ENCODE measurements at regions not wholly inside any gene's neighbourhood (a gene's known extent, or its start where the extent isn't known, plus 50 kb on each side); places are given as distances from the start of the nearest gene placed in this dataset.
A peak's percentile ranks its signal among the peaks of the same experiment; 100 is the strongest.
"Not testable (repeated sequence)": the region's sequence is repeated elsewhere in the genome, so short reads cannot be mapped to it uniquely, and the experiment has no call there.

GRCh38 chr21:31448496-31448895, 104.4 kb upstream of the TIAM1 start:
- DNase-seq, result no peak

GRCh38 chr21:31447505-31447904, 103.4 kb upstream of the TIAM1 start:
- DNase-seq, result no peak

- peak; percentile 43 for DNase-seq
Observed at GRCh38 chr21:31446226-31446855, 102.3 kb upstream of the TIAM1 start.

GRCh38 chr21:31445137-31445536, 101.1 kb upstream of the TIAM1 start:
- no peak for DNase-seq

GRCh38 chr21:31443736-31444521, 99.9 kb upstream of the TIAM1 start:
- no peak for DNase-seq

GRCh38 chr21:31442339-31442738, 98.3 kb upstream of the TIAM1 start:
- DNase-seq, result no peak

GRCh38 chr21:31429506-31429905, 85.4 kb upstream of the TIAM1 start:
- DNase-seq, result no peak

GRCh38 chr21:31426235-31426797, 82.3 kb upstream of the TIAM1 start:
- DNase-seq, result peak; percentile 64

- no peak for DNase-seq
Observed at GRCh38 chr21:31425138-31425537, 81.1 kb upstream of the TIAM1 start.

- DNase-seq, result no peak
Observed at GRCh38 chr21:31424058-31424457, 80.0 kb upstream of the TIAM1 start.

- DNase-seq, result no peak
Observed at GRCh38 chr21:31420988-31421387, 76.9 kb upstream of the TIAM1 start.

- no peak for DNase-seq
Observed at GRCh38 chr21:31420354-31420753, 76.3 kb upstream of the TIAM1 start.

- no peak for DNase-seq
Observed at GRCh38 chr21:31418377-31419001, 74.4 kb upstream of the TIAM1 start.

GRCh38 chr21:31417214-31417613, 73.2 kb upstream of the TIAM1 start:
- DNase-seq, result not testable (repeated sequence)

- DNase-seq, result no peak
Observed at GRCh38 chr21:31416465-31416864, 72.4 kb upstream of the TIAM1 start.

GRCh38 chr21:31414263-31415000, 70.4 kb upstream of the TIAM1 start:
- DNase-seq, result no peak

GRCh38 chr21:31413698-31414097, 69.6 kb upstream of the TIAM1 start:
- DNase-seq, result no peak

- DNase-seq, result no peak
Observed at GRCh38 chr21:31410499-31411131, 66.6 kb upstream of the TIAM1 start.

GRCh38 chr21:31409831-31410487, 65.9 kb upstream of the TIAM1 start:
- DNase-seq, result no peak

GRCh38 chr21:31408301-31409088, 64.4 kb upstream of the TIAM1 start:
- no peak for DNase-seq

GRCh38 chr21:31406510-31406909, 62.4 kb upstream of the TIAM1 start:
- DNase-seq, result no peak

Measured in activated CD4-positive, alpha-beta T cell treated with anti-CD3 and anti-CD28 coated beads, Interleukin-2, Interleukin-6, amounts not matched to agents 100 ng/mL and 50 ng/mL, durations not matched to agents 16 hours and 8 hours (primary cell).